ENCODE measurements at regions not wholly inside any gene's neighbourhood (a gene's known extent, or its start where the extent isn't known, plus 50 kb on each side); places are given as distances from the start of the nearest gene placed in this dataset.

DNA sequence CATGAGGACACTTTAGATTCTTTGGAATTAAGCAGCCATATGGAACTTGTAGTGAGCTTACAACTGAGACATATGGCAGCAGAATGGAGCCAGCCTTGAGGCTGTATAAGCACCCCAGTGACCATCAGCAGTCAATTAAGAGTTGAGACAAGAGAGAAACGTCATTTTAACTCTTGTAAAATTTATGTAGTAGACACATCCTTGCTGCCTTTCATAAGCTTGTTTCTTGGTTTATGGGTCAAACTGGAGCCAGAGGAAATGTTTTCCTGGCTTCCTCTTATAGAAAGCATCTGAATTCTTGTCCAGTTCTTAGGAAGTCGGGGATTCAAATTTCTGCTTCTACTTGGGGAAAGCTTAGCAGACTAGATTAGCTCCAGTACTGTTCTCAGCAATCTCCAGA is 745.1 kb upstream of the MARCKS start:
- Histone ChIP-seq H3K27ac (ENCODE audit: low read depth, low read length) (no peak overlapping the region), H3K4me3 (ENCODE audit: low read length) (no peak overlapping the region), H3K4me1 (ENCODE audit: control insufficient read depth, insufficient read depth, low read length) (no peaks in the 10 kb centered on the region), H3K27me3 (ENCODE audit: control insufficient read depth, insufficient read depth, low read length) (no peaks in the 10 kb centered on the region), H3K9ac (ENCODE audit: low read length) (no peak overlapping the region), H3K36me3 (ENCODE audit: control insufficient read depth, insufficient read depth, low read length) (no peaks in the 10 kb centered on the region)

DNA sequence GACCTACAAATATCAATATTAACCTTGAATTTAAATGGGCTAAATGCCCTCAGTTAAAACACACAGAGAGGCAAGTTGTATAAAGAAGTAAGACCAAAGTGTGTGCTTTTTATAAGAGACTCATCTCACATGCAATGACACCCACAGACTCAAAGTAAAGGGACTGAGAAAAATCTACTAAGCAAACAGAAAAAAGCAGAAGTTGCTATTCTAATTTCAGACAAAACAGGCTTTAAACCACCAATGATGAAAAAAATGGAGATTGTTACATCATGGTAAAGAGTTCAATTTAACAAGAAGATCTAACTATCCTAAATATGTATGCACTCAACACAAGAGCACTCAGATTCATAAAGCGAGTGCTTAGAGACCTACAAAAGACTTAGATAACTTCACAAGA is 741.9 kb upstream of the MARCKS start:
- H3K36me3 ChIP-seq (ENCODE audit: control insufficient read depth, insufficient read depth, low read length) = no peaks in the 10 kb centered on the region
- H3K4me3 ChIP-seq (ENCODE audit: low read length) = no peak overlapping the region
- no peak overlapping the region for H3K27ac ChIP-seq (ENCODE audit: low read depth, low read length)
- no peaks in the 10 kb centered on the region for H3K4me1 ChIP-seq (ENCODE audit: control insufficient read depth, insufficient read depth, low read length)
- H3K27me3 ChIP-seq (ENCODE audit: control insufficient read depth, insufficient read depth, low read length) = no peaks in the 10 kb centered on the region
- no peak overlapping the region for H3K9ac ChIP-seq (ENCODE audit: low read length)

- H3K36me3 ChIP-seq (ENCODE audit: control insufficient read depth, insufficient read depth, low read length) = no peaks in the 10 kb centered on the region
- no peak overlapping the region for H3K9ac ChIP-seq (ENCODE audit: low read length)
- H3K4me3 ChIP-seq (ENCODE audit: low read length) = no peak overlapping the region
- no peaks in the 10 kb centered on the region for H3K27me3 ChIP-seq (ENCODE audit: control insufficient read depth, insufficient read depth, low read length)
- no peaks in the 10 kb centered on the region for H3K4me1 ChIP-seq (ENCODE audit: control insufficient read depth, insufficient read depth, low read length)
- no peak overlapping the region for H3K27ac ChIP-seq (ENCODE audit: low read depth, low read length)
Observed at GRCh38 chr6:113120224-113120581, 736.9 kb upstream of the MARCKS start.

GRCh38 chr6:113120582-113121285 is 736.4 kb upstream of the MARCKS start:
- Histone ChIP-seq H3K27ac (ENCODE audit: low read depth, low read length) (no peak overlapping the region), H3K27me3 (ENCODE audit: control insufficient read depth, insufficient read depth, low read length) (no peaks in the 10 kb centered on the region), H3K9ac (ENCODE audit: low read length) (no peak overlapping the region), H3K4me1 (ENCODE audit: control insufficient read depth, insufficient read depth, low read length) (no peaks in the 10 kb centered on the region), H3K36me3 (ENCODE audit: control insufficient read depth, insufficient read depth, low read length) (no peaks in the 10 kb centered on the region), H3K4me3 (ENCODE audit: low read length) (no peak overlapping the region)

DNA sequence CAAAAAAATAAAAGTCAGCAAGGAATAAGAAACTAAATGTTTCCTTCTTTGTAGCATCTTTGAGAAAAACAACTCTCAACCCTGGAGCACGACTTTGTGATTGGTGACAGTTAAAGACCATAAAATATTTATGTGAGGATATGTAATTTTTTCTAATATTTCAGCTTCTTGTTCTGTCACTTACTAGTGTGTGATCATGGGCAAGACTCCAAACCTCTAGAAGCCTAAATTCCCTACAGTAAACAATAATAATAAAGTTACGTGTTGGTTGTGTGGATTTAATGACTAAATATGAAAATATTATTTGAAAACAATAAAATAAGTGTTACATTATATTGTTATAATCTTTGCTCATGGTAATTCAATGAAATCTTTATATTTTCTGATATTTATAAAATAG is 735.6 kb upstream of the MARCKS start:
- H3K4me3 ChIP-seq (ENCODE audit: low read length) = no peak overlapping the region
- H3K9ac ChIP-seq (ENCODE audit: low read length) = no peak overlapping the region
- H3K4me1 ChIP-seq (ENCODE audit: control insufficient read depth, insufficient read depth, low read length) = no peaks in the 10 kb centered on the region
- H3K27me3 ChIP-seq (ENCODE audit: control insufficient read depth, insufficient read depth, low read length) = no peaks in the 10 kb centered on the region
- no peak overlapping the region for H3K27ac ChIP-seq (ENCODE audit: low read depth, low read length)
- H3K36me3 ChIP-seq (ENCODE audit: control insufficient read depth, insufficient read depth, low read length) = no peaks in the 10 kb centered on the region

GRCh38 chr6:113122060-113122459 is 735.1 kb upstream of the MARCKS start:
- Histone ChIP-seq H3K27me3 (ENCODE audit: control insufficient read depth, insufficient read depth, low read length) (no peaks in the 10 kb centered on the region), H3K4me1 (ENCODE audit: control insufficient read depth, insufficient read depth, low read length) (no peaks in the 10 kb centered on the region), H3K9ac (ENCODE audit: low read length) (no peak overlapping the region), H3K36me3 (ENCODE audit: control insufficient read depth, insufficient read depth, low read length) (no peaks in the 10 kb centered on the region), H3K4me3 (ENCODE audit: low read length) (no peak overlapping the region), H3K27ac (ENCODE audit: low read depth, low read length) (no peak overlapping the region)

GRCh38 chr6:113125626-113126025 is 731.5 kb upstream of the MARCKS start:
- Histone ChIP-seq H3K27ac (ENCODE audit: low read depth, low read length) (no peak overlapping the region), H3K27me3 (ENCODE audit: control insufficient read depth, insufficient read depth, low read length) (no peaks in the 10 kb centered on the region), H3K4me1 (ENCODE audit: control insufficient read depth, insufficient read depth, low read length) (no peaks in the 10 kb centered on the region), H3K9ac (ENCODE audit: low read length) (no peak overlapping the region), H3K36me3 (ENCODE audit: control insufficient read depth, insufficient read depth, low read length) (no peaks in the 10 kb centered on the region), H3K4me3 (ENCODE audit: low read length) (no peak overlapping the region)

- Histone ChIP-seq H3K36me3 (ENCODE audit: control insufficient read depth, insufficient read depth, low read length) (no peaks in the 10 kb centered on the region), H3K9ac (ENCODE audit: low read length) (no peak overlapping the region), H3K27me3 (ENCODE audit: control insufficient read depth, insufficient read depth, low read length) (no peaks in the 10 kb centered on the region), H3K4me3 (ENCODE audit: low read length) (no peak overlapping the region), H3K27ac (ENCODE audit: low read depth, low read length) (no peak overlapping the region), H3K4me1 (ENCODE audit: control insufficient read depth, insufficient read depth, low read length) (no peaks in the 10 kb centered on the region)
Observed at GRCh38 chr6:113127786-113128419, 729.2 kb upstream of the MARCKS start.

DNA sequence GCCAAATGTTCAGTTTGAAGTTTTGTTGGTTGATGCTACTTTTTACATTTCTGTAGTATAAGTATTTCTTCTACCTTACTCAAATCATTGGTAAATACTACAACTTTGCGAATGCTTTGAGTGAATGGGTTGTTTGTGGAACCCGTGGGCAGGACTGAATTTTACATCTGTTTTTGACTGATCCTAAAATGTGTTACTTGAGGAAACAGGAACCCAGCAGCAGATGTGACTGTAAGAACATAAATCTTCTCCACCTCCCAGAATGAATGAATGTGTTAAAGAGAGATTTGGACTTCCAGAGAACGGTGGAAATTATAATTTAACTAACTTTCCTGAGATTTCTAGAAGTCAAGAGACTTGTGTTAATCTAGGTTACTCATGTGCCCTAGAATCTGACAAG is 728.5 kb upstream of the MARCKS start:
- Histone ChIP-seq H3K9ac (ENCODE audit: low read length) (no peak overlapping the region), H3K27me3 (ENCODE audit: control insufficient read depth, insufficient read depth, low read length) (no peaks in the 10 kb centered on the region), H3K4me3 (ENCODE audit: low read length) (no peak overlapping the region), H3K27ac (ENCODE audit: low read depth, low read length) (no peak overlapping the region), H3K36me3 (ENCODE audit: control insufficient read depth, insufficient read depth, low read length) (no peaks in the 10 kb centered on the region), H3K4me1 (ENCODE audit: control insufficient read depth, insufficient read depth, low read length) (no peaks in the 10 kb centered on the region)

- no peaks in the 10 kb centered on the region for H3K4me1 ChIP-seq (ENCODE audit: control insufficient read depth, insufficient read depth, low read length)
- H3K27me3 ChIP-seq (ENCODE audit: control insufficient read depth, insufficient read depth, low read length) = no peaks in the 10 kb centered on the region
- no peak overlapping the region for H3K9ac ChIP-seq (ENCODE audit: low read length)
- no peaks in the 10 kb centered on the region for H3K36me3 ChIP-seq (ENCODE audit: control insufficient read depth, insufficient read depth, low read length)
- H3K27ac ChIP-seq (ENCODE audit: low read depth, low read length) = no peak overlapping the region
- H3K4me3 ChIP-seq (ENCODE audit: low read length) = no peak overlapping the region
Observed at GRCh38 chr6:113129991-113130390, 727.2 kb upstream of the MARCKS start.

DNA sequence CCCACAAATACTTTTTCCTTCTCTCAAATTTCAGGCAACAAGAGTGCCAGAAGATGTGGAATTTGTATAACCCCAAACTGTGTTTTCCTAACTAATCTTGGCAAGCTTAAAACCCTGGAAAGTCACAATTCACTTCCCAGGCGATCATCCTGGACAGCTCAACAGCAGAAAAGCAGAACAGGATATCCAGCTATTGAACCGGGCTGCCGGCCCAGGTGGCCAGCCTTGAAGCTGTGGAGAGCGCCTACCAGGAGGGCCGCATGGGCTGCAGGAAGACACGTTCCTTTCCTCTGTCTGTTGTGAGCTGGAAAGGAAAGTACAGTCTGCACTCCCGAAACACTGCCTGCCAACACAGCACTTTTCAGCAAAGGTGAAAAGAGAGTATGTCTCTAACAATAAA is 719.7 kb upstream of the MARCKS start:
- Histone ChIP-seq H3K4me3 (ENCODE audit: low read length) (no peak overlapping the region), H3K4me1 (ENCODE audit: control insufficient read depth, insufficient read depth, low read length) (peaks cover 4% of the 10 kb centered on the region), H3K27me3 (ENCODE audit: control insufficient read depth, insufficient read depth, low read length) (no peaks in the 10 kb centered on the region), H3K36me3 (ENCODE audit: control insufficient read depth, insufficient read depth, low read length) (no peaks in the 10 kb centered on the region), H3K9ac (ENCODE audit: low read length) (no peak overlapping the region), H3K27ac (ENCODE audit: low read depth, low read length) (no peak overlapping the region)

- Histone ChIP-seq H3K36me3 (ENCODE audit: control insufficient read depth, insufficient read depth, low read length) (no peaks in the 10 kb centered on the region), H3K27ac (ENCODE audit: low read depth, low read length) (no peak overlapping the region), H3K4me3 (ENCODE audit: low read length) (no peak overlapping the region), H3K27me3 (ENCODE audit: control insufficient read depth, insufficient read depth, low read length) (no peaks in the 10 kb centered on the region), H3K4me1 (ENCODE audit: control insufficient read depth, insufficient read depth, low read length) (peaks cover 4% of the 10 kb centered on the region), H3K9ac (ENCODE audit: low read length) (no peak overlapping the region)
Observed at GRCh38 chr6:113140721-113141120, 716.4 kb upstream of the MARCKS start.

GRCh38 chr6:113141901-113142300 is 715.2 kb upstream of the MARCKS start:
- Histone ChIP-seq H3K9ac (ENCODE audit: low read length) (no peak overlapping the region), H3K4me1 (ENCODE audit: control insufficient read depth, insufficient read depth, low read length) (peaks cover 4% of the 10 kb centered on the region), H3K36me3 (ENCODE audit: control insufficient read depth, insufficient read depth, low read length) (no peaks in the 10 kb centered on the region), H3K4me3 (ENCODE audit: low read length) (no peak overlapping the region), H3K27ac (ENCODE audit: low read depth, low read length) (no peak overlapping the region), H3K27me3 (ENCODE audit: control insufficient read depth, insufficient read depth, low read length) (no peaks in the 10 kb centered on the region)
